Hepatocyte (in vitro differentiated cells): ENCODE measurements at regions not wholly inside any gene's neighbourhood (a gene's known extent, or its start where the extent isn't known, plus 50 kb on each side); places are given as distances from the start of the nearest gene placed in this dataset.

Source experiments
- CTCF ChIP-seq: fragments of 200-600 bp; sonication (generic); IDR thresholded peaks from 2 replicates; pipeline ENCODE4 v1.5.1; 2016; ENCODE audit warnings: antibody characterized with exemption, mild to moderate bottlenecking; ENCODE audit not compliant: poor library complexity
- EZH2 ChIP-seq: fragments of 200-600 bp; sonication (generic); IDR thresholded peaks from 2 replicates; pipeline ENCODE4 v1.6.1; 2016; ENCODE audit warnings: antibody characterized with exemption, mild to moderate bottlenecking, borderline replicate concordance
- EZH2phosphoT487 ChIP-seq: fragments of 200-600 bp; sonication (generic); IDR thresholded peaks from one replicate; pipeline ENCODE4 v1.6.1; 2018; ENCODE audit warnings: antibody characterized with exemption, mild to moderate bottlenecking, low read depth, moderate library complexity; ENCODE audit not compliant: unreplicated experiment, severe bottlenecking

DNA sequence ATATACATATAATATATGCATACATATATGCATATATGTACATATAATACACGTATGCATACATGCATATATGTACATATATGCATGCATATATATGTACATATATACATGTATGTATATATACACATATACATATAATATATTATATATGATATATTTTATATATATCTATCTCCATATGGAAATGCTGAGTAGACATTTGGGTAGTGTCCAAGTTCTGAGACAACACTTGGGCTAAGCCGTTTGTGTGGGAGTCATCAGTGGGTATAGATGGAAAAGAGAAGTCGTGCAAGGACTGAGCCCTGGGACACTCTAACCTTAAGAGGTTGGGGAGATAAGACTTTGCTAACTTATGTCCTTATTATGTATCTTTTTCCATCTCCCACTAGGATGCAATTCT is 165.2 kb upstream of the PODXL start:
- TF ChIP-seq EZH2 (no peak), CTCF (no peak), EZH2phosphoT487 (no peak)
